Left ventricle myocardium inferior (tissue), 1 donor: ENCODE measurements at regions not wholly inside any gene's neighbourhood (a gene's known extent, or its start where the extent isn't known, plus 50 kb on each side); places are given as distances from the start of the nearest gene placed in this dataset.

Source experiments
- DNase-seq: peaks from one replicate; pipeline ENCODE4 v3.0.0-alpha.2; 2020
- H3K27ac ChIP-seq: fragments of 200-600 bp; replicated peaks from 2 replicates; pipeline ENCODE4 v1.8.0; 2021
- H3K27me3 ChIP-seq: fragments of 200-600 bp; 2 replicates; pipeline ENCODE4 v1.8.0; 2021; ENCODE audit warnings: low read depth
- H3K36me3 ChIP-seq: fragments of 200-600 bp; 2 replicates; pipeline ENCODE4 v1.8.0; 2021
- H3K4me1 ChIP-seq: fragments of 200-600 bp; 2 replicates; pipeline ENCODE4 v1.8.0; 2021
- H3K4me3 ChIP-seq: fragments of 200-600 bp; 2 replicates; pipeline ENCODE4 v1.8.0; 2021; ENCODE audit warnings: mild to moderate bottlenecking, moderate library complexity
- H3K9me3 ChIP-seq: fragments of 200-600 bp; replicated peaks from 2 replicates; pipeline ENCODE4 v1.8.0; 2021
- CTCF ChIP-seq: fragments of 200-600 bp; IDR thresholded peaks from 2 replicates; pipeline ENCODE4 v1.8.0; 2021; ENCODE audit warnings: antibody characterized with exemption, mild to moderate bottlenecking, borderline replicate concordance
- intact Hi-C: fragments of 100-400 bp; cut with micrococcal nuclease; formaldehyde crosslinking; loops from one replicate; pipeline ENCODE4 v1.11.0; 2022
- donor health status: DM: no; HTN: yes; CAD: no; lungs with severe emphysema.

DNA sequence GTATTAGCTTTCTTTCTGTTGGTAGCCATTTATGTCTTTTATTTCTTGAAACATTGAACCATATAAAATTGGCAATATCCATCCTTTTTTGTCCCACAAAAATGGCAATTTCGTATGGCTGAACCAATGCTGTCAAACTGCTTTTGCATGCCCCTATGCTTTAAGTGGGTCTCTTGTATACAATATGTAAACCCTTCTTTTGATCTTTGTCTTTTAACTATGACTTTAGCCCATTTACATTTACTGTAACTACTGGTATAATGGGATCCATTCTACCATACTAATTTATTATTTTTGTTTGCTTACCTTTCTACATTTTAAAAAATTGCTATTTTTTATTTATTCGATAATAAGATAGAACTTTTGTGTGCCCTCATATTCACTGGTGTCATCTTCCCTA lies 93.4 kb downstream of the TENT4A start:
- Histone ChIP-seq H3K4me3 (no peak overlapping the region), H3K4me1 (no peaks in the 10 kb centered on the region), H3K9me3 (peaks cover 18% of the 10 kb centered on the region), H3K27me3 (peaks cover 7% of the 10 kb centered on the region), H3K36me3 (no peaks in the 10 kb centered on the region), H3K27ac (no peak overlapping the region)
- no peak for TF ChIP-seq CTCF
- intact Hi-C loops = no loop called here
- DNase-seq = no peak

DNA sequence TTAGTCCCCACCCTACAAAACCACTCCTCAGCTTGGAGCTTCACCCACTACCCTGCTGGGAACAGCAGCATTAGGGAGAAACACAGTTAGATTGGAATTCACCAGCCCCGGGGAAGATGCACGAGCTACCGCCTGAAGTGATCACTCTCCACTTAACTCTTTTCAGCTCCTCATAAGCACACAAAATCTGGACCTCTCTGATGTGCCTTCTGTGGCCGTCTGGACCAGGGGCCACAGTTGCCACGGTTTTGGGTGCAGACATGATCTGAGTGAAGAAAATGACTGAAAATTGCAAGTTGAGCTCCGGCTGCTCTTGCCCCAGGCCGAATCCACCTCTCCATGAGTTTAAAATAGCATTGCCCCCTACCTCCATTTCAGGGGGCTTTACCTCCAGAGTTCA lies 95.2 kb downstream of the TENT4A start:
- DNase-seq = no peak

DNA sequence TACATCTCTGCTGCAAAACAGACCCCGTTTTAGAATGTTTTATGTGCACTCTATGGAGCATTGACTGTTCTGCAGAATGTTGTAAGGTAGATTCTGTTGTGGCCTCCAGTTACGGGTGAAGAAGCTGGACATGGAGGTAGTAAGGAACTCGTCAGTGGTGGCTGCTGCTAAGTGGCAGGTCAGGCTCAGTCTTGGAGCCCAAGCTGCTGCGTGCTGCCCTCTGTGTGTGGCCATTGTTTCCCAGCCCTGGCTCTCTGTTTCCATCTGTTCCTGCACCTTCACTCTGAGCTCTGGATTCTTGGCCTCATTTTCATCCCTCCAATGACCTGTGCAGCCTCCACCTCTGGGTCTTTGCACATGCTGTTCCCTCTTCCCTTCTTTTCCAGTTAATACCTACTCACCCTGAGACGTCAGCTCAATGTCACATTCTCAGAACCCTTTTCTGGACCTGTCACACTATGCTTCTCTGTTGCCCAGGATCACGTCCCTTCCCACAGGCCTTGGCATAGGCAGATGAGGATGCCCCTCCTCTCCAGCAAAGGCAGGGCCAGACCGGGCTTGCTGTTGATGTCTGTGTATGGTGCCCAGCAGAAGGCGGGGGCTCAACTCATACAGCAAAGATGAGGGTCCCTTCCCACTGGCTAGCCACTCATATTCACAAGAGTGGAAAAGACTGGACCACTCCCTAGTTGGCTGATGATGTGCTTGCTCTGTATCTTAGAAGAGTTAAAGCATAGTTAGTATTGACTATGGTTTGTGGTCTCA lies 97.6 kb downstream of the TENT4A start:
- Histone ChIP-seq H3K9me3 (peaks cover 17% of the 10 kb centered on the region), H3K4me1 (no peaks in the 10 kb centered on the region), H3K4me3 (no peak overlapping the region), H3K27me3 (no peaks in the 10 kb centered on the region), H3K27ac (no peak overlapping the region), H3K36me3 (no peaks in the 10 kb centered on the region)
- intact Hi-C loops = no loop called here
- TF ChIP-seq CTCF = no peak
- no peak for DNase-seq

More for the DNA sequence above, 95.2 kb downstream of the TENT4A start:
- Histone ChIP-seq H3K9me3 (peaks cover 18% of the 10 kb centered on the region), H3K36me3 (no peaks in the 10 kb centered on the region), H3K27me3 (peaks cover 7% of the 10 kb centered on the region), H3K4me1 (no peaks in the 10 kb centered on the region), H3K4me3 (no peak overlapping the region), H3K27ac (no peak overlapping the region)
- no peak for TF ChIP-seq CTCF
- intact Hi-C loops = no loop called here

DNA sequence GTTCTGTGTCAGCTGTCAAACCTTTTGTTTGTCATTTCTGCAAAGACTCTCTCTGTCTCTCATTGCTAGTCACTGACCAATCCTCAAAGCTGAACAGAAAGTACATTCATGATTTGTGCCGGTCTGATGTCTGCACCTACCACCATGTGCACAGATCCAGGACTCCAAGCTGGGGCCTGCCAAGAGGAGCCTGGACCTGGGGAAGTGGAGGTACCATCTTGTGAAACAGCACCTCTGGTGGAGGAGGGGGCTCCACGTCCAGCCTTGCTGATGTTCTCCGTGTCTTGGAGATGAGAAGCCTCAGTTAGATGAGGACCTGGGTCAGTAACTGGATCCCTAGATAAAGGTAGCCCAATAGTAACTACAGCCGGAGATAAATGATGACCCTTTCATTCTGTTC lies 98.9 kb downstream of the TENT4A start:
- intact Hi-C loops = no loop called here

GRCh38 chr5:6812800-6813731 lies 99.8 kb downstream of the TENT4A start:
- no peak for TF ChIP-seq CTCF
- Histone ChIP-seq H3K27ac (no peak overlapping the region), H3K9me3 (no peaks in the 10 kb centered on the region), H3K27me3 (peaks cover 14% of the 10 kb centered on the region), H3K4me3 (no peak overlapping the region), H3K4me1 (no peaks in the 10 kb centered on the region), H3K36me3 (no peaks in the 10 kb centered on the region)
- intact Hi-C loops = no loop called here
- no peak for DNase-seq

More for the DNA sequence above, 98.9 kb downstream of the TENT4A start:
- Histone ChIP-seq H3K9me3 (peaks cover 4% of the 10 kb centered on the region), H3K4me1 (no peaks in the 10 kb centered on the region), H3K4me3 (no peak overlapping the region), H3K36me3 (no peaks in the 10 kb centered on the region), H3K27ac (no peak overlapping the region), H3K27me3 (peaks cover 4% of the 10 kb centered on the region)
- no peak for TF ChIP-seq CTCF
- DNase-seq = no peak
